Activated CD4-positive, alpha-beta memory T cell treated with anti-CD3 and anti-CD28 coated beads, Interleukin-2, amount 10 ng/mL, durations not matched to agents 7 days and 5 days (primary cell): ENCODE measurements at regions not wholly inside any gene's neighbourhood (a gene's known extent, or its start where the extent isn't known, plus 50 kb on each side); places are given as distances from the start of the nearest gene placed in this dataset.

ENCODE experiments used
- CTCF ChIA-PET: fragments of 350-600 bp; sonication (Branson Sonifier 250); formaldehyde crosslinking; loops from one replicate; lab custom pipeline; 2021; ENCODE audit warnings: antibody characterized with exemption, inconsistent platforms; lab: Charles Lee
- POLR2A ChIA-PET: fragments of 350-600 bp; sonication (Branson Sonifier 250); formaldehyde crosslinking; loops from one replicate; lab custom pipeline; 2021; ENCODE audit warnings: antibody characterized with exemption; lab: Charles Lee
- DNase-seq: peaks from one replicate; pipeline ENCODE4 v3.0.0-alpha.2; 2020
- H3K27ac Mint-ChIP-seq: one replicate; pipeline ENCODE4 v1.8.0; 2021; ENCODE audit warnings: mild to moderate bottlenecking, mixed read lengths
- H3K27me3 Mint-ChIP-seq: one replicate; pipeline ENCODE4 v1.8.0; 2021; ENCODE audit warnings: mixed read lengths
- H3K36me3 Mint-ChIP-seq: one replicate; pipeline ENCODE4 v1.8.0; 2021; ENCODE audit warnings: low read depth, mixed read lengths
- H3K4me1 Mint-ChIP-seq: one replicate; pipeline ENCODE4 v1.8.0; 2021; ENCODE audit warnings: mixed read lengths
- H3K4me3 Mint-ChIP-seq: one replicate; pipeline ENCODE4 v1.8.0; 2021; ENCODE audit warnings: mild to moderate bottlenecking, mixed read lengths
- H3K9me3 Mint-ChIP-seq: one replicate; pipeline ENCODE4 v1.8.0; 2021; ENCODE audit warnings: mixed read lengths

GRCh38 chr1:188930382-188930781, 1547.3 kb downstream of the BRINP3 start:
- Mint-ChIP-seq H3K9me3 (peaks cover 3% of the 10 kb centered on the region), H3K27me3 (no peaks in the 10 kb centered on the region), H3K36me3 (no peaks in the 10 kb centered on the region), H3K4me3 (no peak overlapping the region), H3K4me1 (no peaks in the 10 kb centered on the region), H3K27ac (no peak overlapping the region)
- ChIA-PET POLR2A (no interaction called here), CTCF (no interaction called here)
- DNase-seq, result no peak

GRCh38 chr1:188931506-188931905, 1546.2 kb downstream of the BRINP3 start:
- H3K9me3 Mint-ChIP-seq, result peaks cover 3% of the 10 kb centered on the region
- no peaks in the 10 kb centered on the region for H3K4me1 Mint-ChIP-seq
- H3K27me3 Mint-ChIP-seq, result no peaks in the 10 kb centered on the region
- H3K4me3 Mint-ChIP-seq, result no peak overlapping the region
- no peaks in the 10 kb centered on the region for H3K36me3 Mint-ChIP-seq
- no peak overlapping the region for H3K27ac Mint-ChIP-seq
- ChIA-PET POLR2A (no interaction called here), CTCF (no interaction called here)
- DNase-seq, result no peak

- DNase-seq, result no peak
- peaks cover 2% of the 10 kb centered on the region for H3K9me3 Mint-ChIP-seq
- CTCF ChIA-PET, result no interaction called here
- H3K27me3 Mint-ChIP-seq, result no peaks in the 10 kb centered on the region
- no peak overlapping the region for H3K4me3 Mint-ChIP-seq
- POLR2A ChIA-PET, result no interaction called here
- H3K4me1 Mint-ChIP-seq, result no peaks in the 10 kb centered on the region
- H3K36me3 Mint-ChIP-seq, result no peaks in the 10 kb centered on the region
- H3K27ac Mint-ChIP-seq, result no peak overlapping the region
These were observed 1539.6 kb downstream of the BRINP3 start for GRCh38 chr1:188937965-188938551.

- Mint-ChIP-seq H3K27me3 (no peaks in the 10 kb centered on the region), H3K27ac (no peak overlapping the region), H3K4me3 (no peak overlapping the region), H3K9me3 (peaks cover 2% of the 10 kb centered on the region), H3K36me3 (no peaks in the 10 kb centered on the region), H3K4me1 (no peaks in the 10 kb centered on the region)
- DNase-seq, result no peak
- ChIA-PET POLR2A (no interaction called here), CTCF (no interaction called here)
These were observed 1535.7 kb downstream of the BRINP3 start for GRCh38 chr1:188941986-188942385.

GRCh38 chr1:188949701-188950100, 1528.0 kb downstream of the BRINP3 start:
- Mint-ChIP-seq H3K4me3 (no peak overlapping the region), H3K4me1 (no peaks in the 10 kb centered on the region), H3K9me3 (peaks cover 4% of the 10 kb centered on the region), H3K27me3 (no peaks in the 10 kb centered on the region), H3K27ac (no peak overlapping the region), H3K36me3 (no peaks in the 10 kb centered on the region)
- DNase-seq, result no peak
- POLR2A ChIA-PET, result no interaction called here
- CTCF ChIA-PET, result no interaction called here

- no peak for DNase-seq
- Mint-ChIP-seq H3K9me3 (peaks cover 14% of the 10 kb centered on the region), H3K36me3 (no peaks in the 10 kb centered on the region), H3K27ac (no peak overlapping the region), H3K27me3 (no peaks in the 10 kb centered on the region), H3K4me1 (no peaks in the 10 kb centered on the region), H3K4me3 (no peak overlapping the region)
- ChIA-PET CTCF (no interaction called here), POLR2A (no interaction called here)
These were observed 1519.1 kb downstream of the BRINP3 start for GRCh38 chr1:188958461-188959115.

GRCh38 chr1:188986745-188987417, 1490.8 kb downstream of the BRINP3 start:
- Mint-ChIP-seq H3K4me3 (no peak overlapping the region), H3K9me3 (peaks cover 9% of the 10 kb centered on the region), H3K27me3 (no peaks in the 10 kb centered on the region), H3K4me1 (no peaks in the 10 kb centered on the region), H3K36me3 (no peaks in the 10 kb centered on the region), H3K27ac (no peak overlapping the region)
- no peak for DNase-seq
- POLR2A ChIA-PET, result no interaction called here
- CTCF ChIA-PET, result no interaction called here

- no peak for DNase-seq
- H3K9me3 Mint-ChIP-seq, result peaks cover 9% of the 10 kb centered on the region
- no peak overlapping the region for H3K27ac Mint-ChIP-seq
- no peaks in the 10 kb centered on the region for H3K36me3 Mint-ChIP-seq
- H3K27me3 Mint-ChIP-seq, result no peaks in the 10 kb centered on the region
- no peak overlapping the region for H3K4me3 Mint-ChIP-seq
- CTCF ChIA-PET, result no interaction called here
- POLR2A ChIA-PET, result no interaction called here
- no peaks in the 10 kb centered on the region for H3K4me1 Mint-ChIP-seq
These were observed 1489.1 kb downstream of the BRINP3 start for GRCh38 chr1:188988589-188988988.

- no peaks in the 10 kb centered on the region for H3K36me3 Mint-ChIP-seq
- no peak overlapping the region for H3K27ac Mint-ChIP-seq
- H3K27me3 Mint-ChIP-seq, result no peaks in the 10 kb centered on the region
- H3K4me3 Mint-ChIP-seq, result no peak overlapping the region
- DNase-seq, result no peak
- H3K9me3 Mint-ChIP-seq, result peaks cover 3% of the 10 kb centered on the region
- no peaks in the 10 kb centered on the region for H3K4me1 Mint-ChIP-seq
- CTCF ChIA-PET, result no interaction called here
- POLR2A ChIA-PET, result no interaction called here
These were observed 1486.3 kb downstream of the BRINP3 start for GRCh38 chr1:188991221-188991930.

GRCh38 chr1:189007824-189008223, 1469.8 kb downstream of the BRINP3 start:
- Mint-ChIP-seq H3K27ac (no peak overlapping the region), H3K4me1 (no peaks in the 10 kb centered on the region), H3K4me3 (no peak overlapping the region), H3K9me3 (no peaks in the 10 kb centered on the region), H3K27me3 (no peaks in the 10 kb centered on the region), H3K36me3 (no peaks in the 10 kb centered on the region)
- CTCF ChIA-PET, result no interaction called here
- POLR2A ChIA-PET, result no interaction called here
- no peak for DNase-seq

GRCh38 chr1:189021577-189021976, 1456.1 kb downstream of the BRINP3 start:
- Mint-ChIP-seq H3K27me3 (no peaks in the 10 kb centered on the region), H3K27ac (no peak overlapping the region), H3K4me3 (no peak overlapping the region), H3K9me3 (peaks cover 10% of the 10 kb centered on the region), H3K4me1 (no peaks in the 10 kb centered on the region), H3K36me3 (no peaks in the 10 kb centered on the region)
- DNase-seq, result no peak
- ChIA-PET POLR2A (no interaction called here), CTCF (no interaction called here)

GRCh38 chr1:189022015-189022414, 1455.6 kb downstream of the BRINP3 start:
- DNase-seq, result no peak
- H3K27me3 Mint-ChIP-seq, result no peaks in the 10 kb centered on the region
- H3K9me3 Mint-ChIP-seq, result peaks cover 7% of the 10 kb centered on the region
- no peaks in the 10 kb centered on the region for H3K36me3 Mint-ChIP-seq
- no peaks in the 10 kb centered on the region for H3K4me1 Mint-ChIP-seq
- POLR2A ChIA-PET, result no interaction called here
- H3K4me3 Mint-ChIP-seq, result no peak overlapping the region
- H3K27ac Mint-ChIP-seq, result no peak overlapping the region
- CTCF ChIA-PET, result no interaction called here

DNA sequence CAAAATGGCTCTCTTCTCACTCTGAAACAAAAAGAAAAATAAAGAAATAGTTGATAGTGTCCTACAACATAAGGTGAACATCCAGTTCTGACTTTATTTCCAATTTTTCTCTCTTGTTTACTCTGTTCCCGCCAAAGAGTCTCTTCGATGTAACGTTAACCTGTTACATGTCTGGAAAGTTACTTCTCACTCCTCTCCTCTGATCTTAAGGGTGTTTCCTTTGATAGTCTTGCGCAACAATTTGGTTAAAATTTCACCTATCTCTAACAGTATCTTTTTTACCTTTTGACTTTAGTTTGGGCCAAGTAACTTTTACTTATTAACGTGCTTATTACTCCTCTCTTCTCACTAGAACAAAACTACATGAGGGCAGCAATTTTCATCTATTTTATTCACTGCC, 1450.2 kb downstream of the BRINP3 start:
- Mint-ChIP-seq H3K9me3 (peaks cover 10% of the 10 kb centered on the region), H3K4me1 (no peaks in the 10 kb centered on the region), H3K27ac (no peak overlapping the region), H3K36me3 (no peaks in the 10 kb centered on the region), H3K4me3 (no peak overlapping the region), H3K27me3 (no peaks in the 10 kb centered on the region)
- DNase-seq, result no peak
- POLR2A ChIA-PET, result no interaction called here
- CTCF ChIA-PET, result no interaction called here
